ENCODE measurements at regions not wholly inside any gene's neighbourhood (a gene's known extent, or its start where the extent isn't known, plus 50 kb on each side); places are given as distances from the start of the nearest gene placed in this dataset.

- TF ChIP-seq ATF7-NPFF (CRISPR knock-in tag; IDR thresholded peaks at IDR 0.05; ENCODE audit: low read depth) (no peak), ZFP62 (CRISPR knock-in tag; IDR thresholded peaks at IDR 0.05) (no peak), ZXDC (CRISPR knock-in tag; IDR thresholded peaks at IDR 0.05) (no peak), ZBTB46 (CRISPR knock-in tag; IDR thresholded peaks at IDR 0.05; ENCODE audit: borderline replicate concordance) (no peak)
- TF ChIP-seq, protein P1, sequence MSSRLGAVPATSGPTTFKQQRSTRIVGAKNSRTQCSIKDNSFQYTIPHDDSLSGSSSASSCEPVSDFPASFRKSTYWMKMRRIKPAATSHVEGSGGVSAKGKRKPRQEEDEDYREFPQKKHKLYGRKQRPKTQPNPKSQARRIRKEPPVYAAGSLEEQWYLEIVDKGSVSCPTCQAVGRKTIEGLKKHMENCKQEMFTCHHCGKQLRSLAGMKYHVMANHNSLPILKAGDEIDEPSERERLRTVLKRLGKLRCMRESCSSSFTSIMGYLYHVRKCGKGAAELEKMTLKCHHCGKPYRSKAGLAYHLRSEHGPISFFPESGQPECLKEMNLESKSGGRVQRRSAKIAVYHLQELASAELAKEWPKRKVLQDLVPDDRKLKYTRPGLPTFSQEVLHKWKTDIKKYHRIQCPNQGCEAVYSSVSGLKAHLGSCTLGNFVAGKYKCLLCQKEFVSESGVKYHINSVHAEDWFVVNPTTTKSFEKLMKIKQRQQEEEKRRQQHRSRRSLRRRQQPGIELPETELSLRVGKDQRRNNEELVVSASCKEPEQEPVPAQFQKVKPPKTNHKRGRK (CRISPR knock-in tag; IDR thresholded peaks at IDR 0.05): no peak
- TF ChIP-seq, protein P2, sequence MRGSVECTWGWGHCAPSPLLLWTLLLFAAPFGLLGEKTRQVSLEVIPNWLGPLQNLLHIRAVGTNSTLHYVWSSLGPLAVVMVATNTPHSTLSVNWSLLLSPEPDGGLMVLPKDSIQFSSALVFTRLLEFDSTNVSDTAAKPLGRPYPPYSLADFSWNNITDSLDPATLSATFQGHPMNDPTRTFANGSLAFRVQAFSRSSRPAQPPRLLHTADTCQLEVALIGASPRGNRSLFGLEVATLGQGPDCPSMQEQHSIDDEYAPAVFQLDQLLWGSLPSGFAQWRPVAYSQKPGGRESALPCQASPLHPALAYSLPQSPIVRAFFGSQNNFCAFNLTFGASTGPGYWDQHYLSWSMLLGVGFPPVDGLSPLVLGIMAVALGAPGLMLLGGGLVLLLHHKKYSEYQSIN (CRISPR knock-in tag; IDR thresholded peaks at IDR 0.05; ENCODE audit: borderline replicate concordance): no peak
- 53% methylated on average over 9 of the region's 9 CpGs for WGBS (ENCODE audit: low lambda C conversion rate)
- peaks cover 2 to 47% of the 10 kb centered on the region in 2 experiments; a peak in 3 of 5 replicates for H3K27me3 ChIP-seq (ENCODE audit: control insufficient read depth in 1 of 2, insufficient read depth in 2 of 2, low read length in 2 of 2)
- H3K36me3 ChIP-seq (replicated peaks in 1 of 2; ENCODE audit: control insufficient read depth in 1 of 2, insufficient read depth in 2 of 2, low read length in 2 of 2): no peaks in the 10 kb centered on the region
- no peak overlapping the region for H3K4me3 ChIP-seq (replicated peaks in 1 of 3; ENCODE audit: insufficient read depth in 1 of 3, low read depth in 2 of 3, low read length in 3 of 3)
- H4K20me1 ChIP-seq (ENCODE audit: insufficient read depth, low read length): no peaks in the 10 kb centered on the region
- DNase-seq (ENCODE audit: low spot score) (no peak), ATAC-seq (no peak), FAIRE-seq (no peak)
- H3K79me2 ChIP-seq (ENCODE audit: insufficient read depth, low read length): no peaks in the 10 kb centered on the region
- H3K27ac ChIP-seq (ENCODE audit: extremely low read length, insufficient read depth, low read length): no peak overlapping the region
- intact Hi-C loops (cut with micrococcal nuclease; ENCODE audit: unreplicated experiment): no loop called here
- in situ Hi-C loops (cut with HindIII; ENCODE audit: extremely low pct_ligation_motif_present, low pct_unique_long_range_greater_than_20kb): no loop called here
- ChIA-PET CTCF (ENCODE audit: low intra/inter-chr PET ratio, low total read pairs) (no interaction called here), POLR2A (no interaction called here)
- no TSS peak for BruUV-seq (replicated peaks)
- no peaks in the 10 kb centered on the region for H3K9me3 ChIP-seq (ENCODE audit: low read length)
- no peak overlapping the region for H3K9ac ChIP-seq (ENCODE audit: insufficient read depth, low read depth, low read length)
- no peak overlapping the region for H3K4me2 ChIP-seq (ENCODE audit: low read depth, low read length)
- no peak overlapping the region for H2AFZ ChIP-seq (ENCODE audit: low read length)
- H3K4me1 ChIP-seq (ENCODE audit: insufficient read depth, low read length): no peaks in the 10 kb centered on the region
Observed at GRCh38 chr10:128734734-128735133, 608.5 kb upstream of the MKI67 start.

Data from HepG2 (cell line).